ENCODE measurements at regions not wholly inside any gene's neighbourhood (a gene's known extent, or its start where the extent isn't known, plus 50 kb on each side); places are given as distances from the start of the nearest gene placed in this dataset.

DNA sequence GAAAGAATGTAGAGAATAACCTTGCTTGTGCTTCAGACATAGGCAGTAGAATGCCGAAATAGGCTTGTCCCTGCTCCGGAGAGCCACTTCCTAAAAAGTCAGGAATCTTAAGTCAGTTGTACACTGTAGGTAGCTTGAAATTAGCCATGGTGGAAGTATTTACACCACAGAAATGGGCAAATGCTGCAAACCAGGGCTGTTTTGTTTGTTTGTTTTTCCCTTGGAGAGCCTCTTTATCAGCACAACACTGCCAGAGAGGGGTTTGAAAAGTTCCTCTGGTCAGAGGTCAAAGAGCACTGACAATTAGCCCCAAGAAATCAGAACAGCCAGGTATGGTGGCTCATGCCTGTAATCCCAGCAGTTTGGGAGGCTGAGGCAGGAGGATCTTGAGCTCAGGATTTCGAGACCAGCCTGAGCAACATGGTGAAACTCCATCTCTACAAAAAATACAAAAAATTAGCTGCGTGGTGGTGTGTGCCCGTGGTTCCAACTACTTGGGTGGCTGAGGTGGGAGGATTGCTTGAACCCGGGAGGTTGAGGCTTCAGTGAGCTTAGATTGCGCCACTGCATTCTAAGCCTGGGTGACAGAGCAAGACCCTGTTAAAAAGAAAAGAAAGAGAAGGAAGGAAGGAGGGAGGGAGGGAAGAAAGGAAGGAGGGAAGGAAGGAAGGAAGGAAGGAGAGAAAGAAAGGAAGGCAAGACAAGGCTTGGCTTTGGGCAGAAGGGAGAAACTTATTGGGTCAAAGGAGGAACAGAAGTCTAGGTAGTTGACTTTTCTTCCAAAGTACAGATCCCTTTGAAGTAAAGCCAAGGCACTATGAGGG, 61.0 kb upstream of the ZMYND8 start:
- Histone ChIP-seq H3K4me1 (peaks cover 0 to 20% (median 2%) of the 10 kb centered on the region in 4 donors), H3K9me3 (no peaks in the 10 kb centered on the region), H3K4me3 (no peak overlapping the region), H3K27me3 (no peaks in the 10 kb centered on the region), H3K27ac (peak overlapping the region in 1 of 5 donors; percentile 80), H3K36me3 (no peaks in the 10 kb centered on the region)
- no peak for TF ChIP-seq EP300 (IDR thresholded peaks at IDR 0.05)
- TF ChIP-seq POLR2A (IDR thresholded peaks at IDR 0.05) = no peak
- TF ChIP-seq, protein P1, sequence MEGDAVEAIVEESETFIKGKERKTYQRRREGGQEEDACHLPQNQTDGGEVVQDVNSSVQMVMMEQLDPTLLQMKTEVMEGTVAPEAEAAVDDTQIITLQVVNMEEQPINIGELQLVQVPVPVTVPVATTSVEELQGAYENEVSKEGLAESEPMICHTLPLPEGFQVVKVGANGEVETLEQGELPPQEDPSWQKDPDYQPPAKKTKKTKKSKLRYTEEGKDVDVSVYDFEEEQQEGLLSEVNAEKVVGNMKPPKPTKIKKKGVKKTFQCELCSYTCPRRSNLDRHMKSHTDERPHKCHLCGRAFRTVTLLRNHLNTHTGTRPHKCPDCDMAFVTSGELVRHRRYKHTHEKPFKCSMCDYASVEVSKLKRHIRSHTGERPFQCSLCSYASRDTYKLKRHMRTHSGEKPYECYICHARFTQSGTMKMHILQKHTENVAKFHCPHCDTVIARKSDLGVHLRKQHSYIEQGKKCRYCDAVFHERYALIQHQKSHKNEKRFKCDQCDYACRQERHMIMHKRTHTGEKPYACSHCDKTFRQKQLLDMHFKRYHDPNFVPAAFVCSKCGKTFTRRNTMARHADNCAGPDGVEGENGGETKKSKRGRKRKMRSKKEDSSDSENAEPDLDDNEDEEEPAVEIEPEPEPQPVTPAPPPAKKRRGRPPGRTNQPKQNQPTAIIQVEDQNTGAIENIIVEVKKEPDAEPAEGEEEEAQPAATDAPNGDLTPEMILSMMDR (IDR thresholded peaks at IDR 0.05) = no peak
- no peak for TF ChIP-seq POLR2AphosphoS5 (IDR thresholded peaks at IDR 0.05)
- DNase-seq = no peak
- intact Hi-C loops (cut with DNase I; ENCODE audit: low total_unique reads) = no loop called here
- 93 to 96% (median 94%) methylated on average over 7 of the region's 7 CpGs for WGBS, 5 donors

DNA sequence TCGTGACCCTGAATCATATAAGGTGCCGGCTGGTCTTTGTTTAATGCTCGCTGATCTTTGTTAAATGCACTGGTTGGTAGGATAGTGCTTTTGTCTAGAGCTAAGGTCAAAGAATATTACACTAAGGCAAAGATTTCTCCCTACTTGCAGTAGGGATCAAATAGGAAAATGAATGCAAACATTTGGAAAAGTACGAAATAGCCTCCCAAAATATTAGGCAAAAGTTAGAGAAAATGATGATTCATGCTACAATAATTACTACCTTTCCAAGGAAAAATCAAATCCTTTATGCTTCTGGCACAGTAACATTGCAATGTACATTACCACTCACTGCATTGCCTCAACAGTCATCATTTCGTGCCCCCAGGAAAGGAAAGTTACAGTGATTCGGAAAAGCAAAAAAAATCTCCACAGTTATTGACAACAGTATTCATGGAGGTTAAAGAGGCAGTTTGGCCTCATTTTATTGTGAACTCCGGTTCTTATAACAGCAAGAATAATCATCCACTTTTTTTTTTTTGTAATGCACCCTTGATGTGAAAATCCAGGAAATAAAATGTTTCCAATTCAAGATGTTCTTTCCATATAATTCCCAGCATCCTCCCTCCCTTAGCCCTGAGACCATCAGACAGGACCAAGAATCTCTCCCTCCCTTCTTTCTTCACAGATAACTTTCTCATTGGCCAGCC, 61.7 kb upstream of the ZMYND8 start:
- no peaks in the 10 kb centered on the region for H3K9me3 ChIP-seq
- no peak overlapping the region for H3K27ac ChIP-seq
- no peaks in the 10 kb centered on the region for H3K36me3 ChIP-seq
- WGBS, 5 donors = 39 to 55% (median 46%) methylated on average over 7 of the region's 7 CpGs
- H3K4me3 ChIP-seq = no peak overlapping the region
- TF ChIP-seq, protein P1 (IDR thresholded peaks at IDR 0.05) = no peak
- TF ChIP-seq POLR2A (IDR thresholded peaks at IDR 0.05) = no peak
- no peak for TF ChIP-seq EP300 (IDR thresholded peaks at IDR 0.05)
- no peak for TF ChIP-seq POLR2AphosphoS5 (IDR thresholded peaks at IDR 0.05)
- peaks cover 0 to 20% (median 2%) of the 10 kb centered on the region in 4 donors for H3K4me1 ChIP-seq
- no peaks in the 10 kb centered on the region for H3K27me3 ChIP-seq
- intact Hi-C loops (cut with DNase I; ENCODE audit: low total_unique reads) = no loop called here
- peak in 1 of 2 donors; percentile 30 for DNase-seq

DNA sequence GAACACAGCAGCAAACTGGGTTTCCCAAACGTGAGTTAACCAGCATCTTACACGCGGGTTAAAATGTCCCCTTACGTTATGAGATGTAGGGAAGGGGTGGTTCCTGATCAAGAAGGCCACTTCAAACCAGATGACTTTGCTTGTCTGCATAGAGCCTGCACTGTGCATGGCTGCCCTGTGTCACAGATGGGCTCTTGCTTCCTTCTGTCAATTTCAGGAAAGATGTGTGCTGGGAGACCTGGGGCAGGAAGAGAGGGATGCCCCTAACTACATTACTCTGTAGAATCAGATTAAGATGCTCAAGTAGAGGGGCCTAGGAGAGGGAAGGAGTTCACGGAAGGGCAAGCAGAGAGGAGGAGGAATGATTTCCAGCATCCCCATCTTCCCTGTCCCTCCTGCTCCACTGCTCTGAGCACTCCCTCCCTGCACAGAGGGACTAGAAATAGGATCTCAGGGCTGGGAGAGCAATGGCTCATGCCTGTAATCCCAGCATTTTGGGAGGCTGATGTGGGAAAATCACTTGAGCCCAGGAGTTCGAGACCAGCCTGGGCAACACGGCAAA, 63.5 kb upstream of the ZMYND8 start:
- TF ChIP-seq EP300 (IDR thresholded peaks at IDR 0.05) (no peak), POLR2AphosphoS5 (IDR thresholded peaks at IDR 0.05) (no peak), POLR2A (IDR thresholded peaks at IDR 0.05) (no peak)
- TF ChIP-seq, protein P1 (IDR thresholded peaks at IDR 0.05) = no peak
- intact Hi-C loops (cut with DNase I; ENCODE audit: low total_unique reads) = no loop called here
- DNase-seq = no peak
- WGBS, 5 donors = 86 to 95% (median 92%) methylated on average over 7 of the region's 7 CpGs
- Histone ChIP-seq H3K36me3 (no peaks in the 10 kb centered on the region), H3K4me3 (no peak overlapping the region), H3K4me1 (peaks cover 0 to 12% (median 0%) of the 10 kb centered on the region in 4 donors), H3K27ac (no peak overlapping the region), H3K27me3 (no peaks in the 10 kb centered on the region), H3K9me3 (no peaks in the 10 kb centered on the region)

DNA sequence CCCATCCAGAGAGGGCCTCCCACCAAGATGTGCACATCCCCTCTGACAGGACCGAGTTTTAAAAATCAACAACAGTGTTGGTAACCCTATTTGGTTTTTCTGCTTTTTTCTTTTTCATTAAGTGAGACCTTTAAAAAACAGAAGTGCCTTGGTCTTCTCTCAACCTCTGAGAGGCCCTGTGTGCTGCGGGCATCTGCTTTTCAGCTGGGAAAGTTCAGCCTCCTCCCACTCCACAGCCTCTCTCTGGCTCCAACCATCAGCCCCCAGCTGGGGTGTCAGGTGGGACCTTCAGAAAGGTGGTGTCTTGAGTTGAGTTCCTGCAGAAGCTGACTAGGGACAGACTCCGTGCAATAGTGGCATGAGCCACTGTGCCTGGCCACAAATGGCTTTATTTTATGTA, 64.6 kb upstream of the ZMYND8 start:
- Histone ChIP-seq H3K9me3 (peaks cover 0 to 2% (median under 1%) of the 10 kb centered on the region in 4 donors), H3K27ac (no peak overlapping the region), H3K27me3 (no peaks in the 10 kb centered on the region), H3K4me1 (peaks cover 0 to 3% (median 0%) of the 10 kb centered on the region in 4 donors), H3K4me3 (no peak overlapping the region), H3K36me3 (no peaks in the 10 kb centered on the region)
- 73 to 87% (median 84%) methylated on average over 3 of the region's 3 CpGs for WGBS, 5 donors
- intact Hi-C loops (cut with DNase I; ENCODE audit: low total_unique reads) = no loop called here
- DNase-seq = no peak
- TF ChIP-seq, protein P1 (IDR thresholded peaks at IDR 0.05) = no peak
- no peak for TF ChIP-seq EP300 (IDR thresholded peaks at IDR 0.05)
- TF ChIP-seq POLR2A (IDR thresholded peaks at IDR 0.05) = no peak
- no peak for TF ChIP-seq POLR2AphosphoS5 (IDR thresholded peaks at IDR 0.05)

Measured in stomach (tissue), 8 donors.